ENCODE measurements at regions not wholly inside any gene's neighbourhood (a gene's known extent, or its start where the extent isn't known, plus 50 kb on each side); places are given as distances from the start of the nearest gene placed in this dataset.
A peak's percentile ranks its signal among the peaks of the same experiment; 100 is the strongest.
"Not testable (repeated sequence)": the region's sequence is repeated elsewhere in the genome, so short reads cannot be mapped to it uniquely, and the experiment has no call there.

DNA sequence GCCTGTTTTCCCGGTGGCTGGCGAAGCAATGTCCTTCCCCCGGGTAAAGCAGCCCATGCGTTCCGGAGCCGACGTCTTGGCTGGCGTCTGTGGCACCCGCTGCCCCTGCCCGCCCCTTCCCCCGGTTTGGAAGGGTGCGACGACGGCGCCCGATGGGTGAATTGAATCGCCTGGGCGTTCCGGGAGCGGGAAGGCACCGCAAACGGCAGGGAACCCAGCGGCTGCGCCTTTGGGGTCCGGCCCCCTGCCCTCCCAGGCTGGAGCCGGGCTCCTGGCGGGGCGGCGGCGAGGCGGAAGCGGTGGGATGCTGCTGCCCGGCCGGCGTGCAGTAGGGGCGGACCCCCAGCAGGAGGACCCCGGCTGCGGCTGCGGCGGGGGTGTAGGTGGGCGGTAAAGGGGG, 123.6 kb upstream of the RHOU start:
- not testable (repeated sequence) for DNase-seq

DNA sequence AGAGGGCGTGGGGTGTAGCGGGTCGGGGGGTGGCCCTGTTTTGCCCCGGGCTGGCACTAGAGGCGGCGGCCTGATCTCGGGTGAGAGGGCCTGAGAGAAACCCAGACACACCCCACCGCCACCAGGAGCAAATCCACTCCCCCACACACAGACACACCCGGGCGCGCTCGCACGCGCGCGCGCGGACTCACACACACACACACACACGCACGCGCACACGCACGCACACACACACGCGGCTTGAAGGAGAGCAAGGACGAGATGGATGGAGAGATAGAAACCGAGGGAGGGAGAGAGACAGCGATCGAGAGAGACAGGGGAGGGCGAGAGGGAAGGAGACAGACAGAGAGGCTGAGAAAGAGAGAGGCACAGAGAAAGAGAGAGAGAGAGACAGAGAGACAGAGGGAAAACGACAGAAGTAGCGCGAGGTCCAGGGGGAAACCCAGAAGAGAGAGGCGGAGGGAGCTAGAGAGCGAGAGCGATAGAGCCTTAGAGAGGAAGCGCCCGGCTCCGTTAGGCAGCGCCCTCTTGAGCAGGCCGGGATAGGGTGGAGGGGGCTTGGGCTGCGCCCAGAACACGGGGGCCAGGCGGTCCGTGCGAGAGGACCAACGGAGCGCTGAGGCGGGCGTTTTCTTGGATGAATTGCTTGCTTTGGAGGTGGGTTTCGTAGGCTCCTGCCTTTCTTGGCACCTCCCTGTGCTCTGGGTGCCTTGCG, 113.1 kb upstream of the RHOU start:
- not testable (repeated sequence) for DNase-seq

DNA sequence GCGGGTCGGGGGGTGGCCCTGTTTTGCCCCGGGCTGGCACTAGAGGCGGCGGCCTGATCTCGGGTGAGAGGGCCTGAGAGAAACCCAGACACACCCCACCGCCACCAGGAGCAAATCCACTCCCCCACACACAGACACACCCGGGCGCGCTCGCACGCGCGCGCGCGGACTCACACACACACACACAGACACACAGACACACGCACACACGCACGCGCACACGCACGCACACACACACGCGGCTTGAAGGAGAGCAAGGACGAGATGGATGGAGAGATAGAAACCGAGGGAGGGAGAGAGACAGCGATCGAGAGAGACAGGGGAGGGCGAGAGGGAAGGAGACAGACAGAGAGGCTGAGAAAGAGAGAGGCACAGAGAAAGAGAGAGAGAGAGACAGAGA, 108.8 kb upstream of the RHOU start:
- not testable (repeated sequence) for DNase-seq

DNA sequence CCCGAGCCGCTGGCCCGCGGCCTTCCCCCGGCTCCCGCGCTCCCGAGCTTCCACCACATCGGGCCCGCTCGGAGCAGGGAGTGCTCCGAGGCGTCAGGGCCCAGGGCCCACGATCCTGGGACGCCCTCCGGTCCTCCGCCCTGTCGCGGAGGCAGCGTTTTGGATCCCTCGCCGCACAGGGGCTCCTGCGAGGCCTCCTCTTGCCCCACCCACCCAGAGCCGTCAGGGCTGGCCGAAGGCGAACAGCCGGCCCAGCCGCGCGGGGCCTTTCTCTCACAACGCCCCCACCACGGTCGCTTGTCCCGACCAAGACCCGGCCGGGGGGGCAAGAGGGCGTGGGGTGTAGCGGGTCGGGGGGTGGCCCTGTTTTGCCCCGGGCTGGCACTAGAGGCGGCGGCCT, 102.4 kb upstream of the RHOU start:
- DNase-seq = not testable (repeated sequence)

DNA sequence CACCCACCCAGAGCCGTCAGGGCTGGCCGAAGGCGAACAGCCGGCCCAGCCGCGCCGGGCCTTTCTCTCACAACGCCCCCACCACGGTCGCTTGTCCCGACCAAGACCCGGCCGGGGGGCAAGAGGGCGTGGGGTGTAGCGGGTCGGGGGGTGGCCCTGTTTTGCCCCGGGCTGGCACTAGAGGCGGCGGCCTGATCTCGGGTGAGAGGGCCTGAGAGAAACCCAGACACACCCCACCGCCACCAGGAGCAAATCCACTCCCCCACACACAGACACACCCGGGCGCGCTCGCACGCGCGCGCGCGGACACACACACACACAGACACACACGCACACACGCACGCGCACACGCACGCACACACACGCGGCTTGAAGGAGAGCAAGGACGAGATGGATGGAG, 100.0 kb upstream of the RHOU start:
- DNase-seq = peak; percentile 45

DNA sequence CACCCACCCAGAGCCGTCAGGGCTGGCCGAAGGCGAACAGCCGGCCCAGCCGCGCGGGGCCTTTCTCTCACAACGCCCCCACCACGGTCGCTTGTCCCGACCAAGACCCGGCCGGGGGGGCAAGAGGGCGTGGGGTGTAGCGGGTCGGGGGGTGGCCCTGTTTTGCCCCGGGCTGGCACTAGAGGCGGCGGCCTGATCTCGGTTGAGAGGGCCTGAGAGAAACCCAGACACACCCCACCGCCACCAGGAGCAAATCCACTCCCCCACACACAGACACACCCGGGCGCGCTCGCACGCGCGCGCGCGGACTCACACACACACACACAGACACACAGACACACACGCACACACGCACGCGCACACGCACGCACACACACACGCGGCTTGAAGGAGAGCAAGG, 97.8 kb upstream of the RHOU start:
- not testable (repeated sequence) for DNase-seq

DNA sequence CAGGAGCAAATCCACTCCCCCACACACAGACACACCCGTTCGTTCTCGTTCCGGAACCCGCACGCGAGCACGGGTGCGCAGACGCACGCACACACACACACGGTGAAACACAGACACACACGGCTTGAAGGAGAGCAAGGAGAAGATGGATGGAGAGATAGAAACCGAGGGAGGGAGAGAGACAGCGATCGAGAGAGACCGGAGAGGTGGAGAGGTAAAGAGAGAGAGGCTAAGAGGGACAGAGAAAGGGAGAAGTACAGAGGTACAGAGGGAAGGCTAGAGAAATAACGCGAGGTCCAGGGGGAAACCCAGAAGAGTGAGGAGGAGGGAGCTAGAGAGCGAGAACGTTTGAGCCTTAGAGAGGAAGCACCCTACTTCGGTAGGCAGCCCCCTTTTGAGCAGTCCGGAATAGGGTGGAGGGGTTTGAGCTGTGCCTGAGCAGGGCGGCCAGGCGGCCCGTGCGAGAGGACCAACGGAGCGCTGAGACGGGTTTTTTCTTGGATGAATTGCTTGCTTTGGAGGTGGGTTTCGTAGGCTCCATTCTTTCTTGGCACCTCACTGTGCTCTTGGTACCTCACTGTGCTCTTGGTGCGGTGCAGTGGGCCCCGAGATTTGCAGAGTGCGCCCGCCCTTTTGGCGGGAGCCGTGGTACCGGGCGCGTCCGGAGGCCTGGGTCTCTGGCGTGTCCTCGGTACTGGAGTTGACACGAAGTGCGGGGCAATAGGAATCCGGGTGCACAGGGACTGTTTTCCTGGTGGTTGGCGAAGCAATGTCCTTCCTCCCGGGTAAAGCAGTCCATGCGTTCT, 88.4 kb upstream of the RHOU start:
- peak; percentile 30 for DNase-seq

DNA sequence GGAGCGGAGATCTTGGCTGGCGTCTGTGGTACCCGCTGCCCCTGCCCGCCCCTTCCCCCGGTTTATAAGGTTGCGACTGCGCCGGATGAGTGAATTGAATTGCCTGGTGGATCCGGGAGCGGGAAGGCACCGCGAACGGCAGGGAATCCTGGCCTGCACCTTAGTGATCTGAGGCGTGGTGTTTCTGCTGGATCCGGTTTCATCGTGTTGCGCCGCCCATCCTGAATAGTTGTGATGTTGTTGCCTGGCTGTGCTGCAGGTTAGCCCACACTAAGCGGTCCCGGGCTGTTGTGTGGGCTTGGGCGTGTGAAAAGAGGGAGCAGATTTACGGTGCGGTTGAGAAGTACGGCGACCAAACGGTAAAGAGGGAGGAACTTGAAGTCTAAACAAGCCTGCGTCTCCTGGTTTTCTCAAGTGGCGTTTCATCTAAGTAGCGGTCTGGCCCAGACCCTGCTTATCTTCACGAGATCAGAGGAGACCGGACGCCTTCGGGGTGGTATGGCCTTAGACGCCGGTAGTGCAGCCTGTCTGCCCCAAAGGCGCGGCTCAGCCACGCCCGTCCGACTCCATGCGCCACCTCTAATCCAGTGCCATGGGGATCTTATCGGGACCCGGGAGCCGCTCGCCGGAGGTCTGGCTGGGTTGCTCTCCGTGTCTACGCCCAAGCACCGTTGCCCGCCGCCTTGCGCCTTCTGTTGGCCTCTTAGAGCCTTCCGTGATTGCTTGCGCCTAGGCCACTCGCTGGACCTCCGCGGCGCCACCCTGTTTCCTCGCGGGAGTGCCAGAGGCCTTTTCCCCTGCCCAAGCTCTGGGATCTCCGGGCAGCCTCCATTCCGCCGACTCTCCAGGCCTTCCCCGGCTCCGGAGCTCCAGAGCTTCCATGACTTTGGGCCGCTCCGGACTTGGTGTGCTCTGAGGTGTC, 87.5 kb upstream of the RHOU start:
- peak; percentile 13 for DNase-seq

DNA sequence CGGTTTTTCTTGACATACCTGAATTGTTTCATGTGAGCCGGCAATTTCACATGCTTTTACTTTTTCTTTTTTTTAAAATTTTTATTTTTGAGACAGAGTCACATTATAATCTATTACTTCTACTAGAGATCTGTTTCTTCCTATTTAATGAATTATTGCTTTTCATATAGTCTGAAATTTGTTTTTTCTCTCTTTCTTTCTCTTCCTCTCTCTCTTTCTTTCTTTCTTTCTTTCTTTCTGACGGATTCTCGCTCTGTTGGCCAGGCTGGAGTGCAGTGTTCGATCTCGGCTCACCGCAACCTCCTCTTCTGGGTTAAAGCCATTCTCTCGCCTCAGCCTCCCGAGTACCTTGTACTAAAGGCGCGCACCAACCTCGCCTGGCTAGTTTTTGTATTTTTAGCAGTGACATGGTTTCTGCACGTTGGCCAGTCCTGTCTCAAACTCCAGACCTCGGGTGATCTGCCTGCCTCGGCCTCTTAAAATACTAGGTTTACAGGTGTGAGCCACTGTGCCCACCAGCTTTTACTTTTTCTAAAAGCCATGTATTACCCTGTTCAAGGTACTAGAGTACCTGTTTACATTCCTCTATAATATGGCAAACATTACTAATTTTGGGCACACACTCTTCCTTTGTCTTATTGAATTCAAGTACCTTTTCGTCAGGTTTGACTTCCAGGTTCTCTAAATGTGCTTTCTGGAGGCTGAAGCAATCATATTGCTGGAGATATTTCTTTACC, 86.5 kb upstream of the RHOU start:
- no peak for DNase-seq

DNA sequence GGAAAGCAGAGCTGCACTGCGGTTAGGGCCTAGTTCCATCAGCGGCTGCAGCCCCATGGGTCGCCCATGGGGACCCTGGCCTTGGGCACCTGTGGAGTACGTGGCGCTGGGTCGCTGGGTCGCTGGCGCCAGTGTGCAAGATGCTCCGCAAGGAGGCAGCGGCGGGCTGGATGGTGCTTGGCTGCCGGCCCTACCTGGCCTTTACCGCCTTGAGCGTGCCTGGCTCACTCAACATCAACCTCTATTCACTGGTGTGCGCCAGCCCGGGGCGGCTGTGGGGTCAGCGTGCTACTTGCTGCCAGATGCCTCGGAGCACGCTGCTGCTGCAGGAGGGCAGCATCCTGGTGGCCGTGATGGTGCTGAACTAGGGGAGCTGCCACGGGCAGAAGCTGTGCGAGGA, 85.1 kb upstream of the RHOU start:
- DNase-seq = no peak

DNA sequence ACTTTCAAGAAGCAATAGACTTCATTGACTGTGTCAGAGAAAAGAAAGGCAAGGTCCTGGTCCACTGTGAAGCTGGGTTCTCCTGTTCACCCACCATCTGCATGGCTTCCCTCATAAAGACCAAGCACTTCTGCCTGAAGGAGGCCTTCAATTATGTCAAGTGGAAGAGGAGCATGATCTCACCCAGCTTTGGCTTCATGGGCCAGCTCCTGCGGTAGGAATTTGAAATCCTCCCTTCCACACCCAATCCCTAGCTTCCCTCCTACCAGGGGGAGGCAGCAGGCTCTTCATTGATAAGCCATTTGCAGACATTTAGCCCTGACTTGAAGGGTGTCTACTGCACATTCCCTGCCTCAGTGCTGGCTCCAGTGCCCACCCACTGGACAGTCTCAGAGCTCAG, 84.3 kb upstream of the RHOU start:
- DNase-seq = no peak

DNA sequence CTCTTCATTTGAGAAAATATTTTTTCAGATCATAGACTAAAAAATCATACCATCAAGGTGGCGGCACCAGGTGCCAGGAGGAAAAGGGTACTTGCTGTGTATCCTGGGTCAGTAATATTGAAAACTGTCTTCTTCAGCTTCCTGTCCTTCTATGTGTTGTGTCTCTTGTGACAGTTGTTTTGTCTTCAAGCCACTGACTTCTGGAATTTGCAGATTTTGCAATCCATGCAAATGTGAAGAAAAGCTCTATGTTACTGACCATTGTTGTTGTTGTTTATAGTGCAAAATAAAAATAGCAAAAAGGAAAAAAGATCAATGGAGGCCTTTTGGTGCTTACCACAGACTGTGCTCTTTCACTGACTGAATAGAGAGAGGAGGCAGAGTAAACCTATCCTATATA, 83.2 kb upstream of the RHOU start:
- no peak for DNase-seq

DNA sequence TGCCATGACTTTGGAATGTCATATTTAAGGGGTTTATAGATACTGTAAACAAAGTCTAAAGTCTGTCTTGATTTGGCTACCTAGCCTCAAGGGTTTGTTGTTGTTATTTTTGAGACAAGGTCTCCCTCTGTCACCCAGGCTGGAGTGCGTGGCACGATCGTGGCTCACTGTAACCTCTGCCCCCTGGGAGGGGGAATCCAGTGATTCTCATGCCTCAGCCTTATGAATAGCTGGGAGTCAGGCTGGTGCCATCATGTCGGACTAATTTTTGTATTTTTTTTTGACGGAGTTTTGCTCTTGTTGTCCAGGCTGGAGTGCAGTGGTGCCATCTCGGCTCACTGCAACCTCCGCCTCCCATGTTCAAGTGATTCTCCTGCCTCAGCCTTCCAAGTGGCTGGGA, 82.2 kb upstream of the RHOU start:
- not testable (repeated sequence) for DNase-seq

DNA sequence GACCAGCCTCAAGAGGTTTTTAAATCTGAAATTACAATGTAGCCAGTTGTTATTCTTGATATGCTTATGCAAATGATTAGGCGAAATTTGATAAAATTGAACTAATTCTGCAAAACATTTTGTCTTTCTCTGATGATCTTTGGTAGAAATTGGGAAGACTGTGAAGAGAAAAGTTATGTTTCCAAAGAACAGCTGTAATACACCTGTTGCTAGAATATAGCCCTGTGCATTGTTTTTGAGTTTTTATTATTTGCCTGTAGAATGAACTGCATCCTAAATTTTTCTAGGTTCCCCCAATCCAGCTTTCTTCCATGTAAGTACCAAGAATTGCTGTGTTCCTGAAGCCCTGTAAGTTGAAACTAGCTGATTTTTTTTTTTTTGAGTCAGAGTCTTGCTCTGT, 81.5 kb upstream of the RHOU start:
- DNase-seq = no peak

DNA sequence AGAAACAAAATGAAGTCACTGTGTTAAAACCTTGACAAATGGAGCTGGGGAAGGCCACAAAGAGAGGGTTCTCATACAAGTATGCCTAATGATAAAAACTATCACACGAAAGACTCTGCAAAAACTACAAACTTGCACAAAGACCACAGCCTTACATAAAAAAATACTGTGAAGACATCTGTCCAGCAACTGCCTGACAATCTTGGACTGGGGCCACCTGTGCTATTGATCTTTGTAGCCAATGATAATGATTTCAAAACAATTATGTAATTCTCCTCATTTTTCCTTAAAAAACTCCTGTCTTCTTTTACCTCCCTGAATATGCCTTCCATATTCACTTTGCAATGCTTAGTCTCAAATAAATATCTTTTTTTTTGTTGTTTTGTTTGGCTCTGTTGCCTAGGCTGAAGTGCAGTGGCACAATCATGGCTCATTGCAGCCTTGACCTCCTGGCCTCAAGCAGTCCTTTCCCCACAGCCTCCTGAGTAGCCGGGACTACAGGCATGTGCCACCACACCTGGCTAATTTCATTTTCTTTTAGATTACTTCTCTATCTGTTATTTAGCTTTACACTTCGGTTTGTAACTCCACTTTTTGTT, 79.4 kb upstream of the RHOU start:
- DNase-seq = no peak

DNA sequence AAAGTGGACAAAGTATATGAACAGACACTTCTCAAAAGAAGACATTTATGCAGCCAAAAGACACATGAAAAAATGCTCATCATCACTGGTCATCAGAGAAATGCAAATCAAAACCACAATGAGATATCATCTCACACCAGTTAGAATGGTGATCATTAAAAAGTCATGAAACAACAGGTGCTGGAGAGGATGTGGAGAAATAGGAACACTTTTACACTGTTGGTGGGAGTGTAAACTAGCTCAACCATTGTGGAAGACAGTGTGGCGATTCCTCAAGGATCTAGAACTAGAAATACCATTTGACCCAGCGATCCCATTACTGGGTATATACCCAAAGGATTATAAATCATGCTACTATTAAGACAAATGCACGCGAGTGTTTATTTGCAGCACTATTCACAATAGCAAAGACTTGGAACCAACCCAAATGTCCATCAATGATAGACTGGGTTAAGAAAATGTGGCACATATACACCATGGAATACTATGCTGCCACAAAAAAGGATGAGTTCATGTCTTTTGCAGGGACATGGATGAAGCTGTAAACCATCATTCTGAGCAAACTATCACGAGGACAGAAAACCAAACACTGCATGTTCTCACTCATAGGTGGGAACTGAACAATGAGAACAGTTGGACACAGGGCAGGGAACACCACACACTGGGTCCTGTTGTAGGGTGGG, 73.1 kb upstream of the RHOU start:
- DNase-seq = not testable (repeated sequence)

DNA sequence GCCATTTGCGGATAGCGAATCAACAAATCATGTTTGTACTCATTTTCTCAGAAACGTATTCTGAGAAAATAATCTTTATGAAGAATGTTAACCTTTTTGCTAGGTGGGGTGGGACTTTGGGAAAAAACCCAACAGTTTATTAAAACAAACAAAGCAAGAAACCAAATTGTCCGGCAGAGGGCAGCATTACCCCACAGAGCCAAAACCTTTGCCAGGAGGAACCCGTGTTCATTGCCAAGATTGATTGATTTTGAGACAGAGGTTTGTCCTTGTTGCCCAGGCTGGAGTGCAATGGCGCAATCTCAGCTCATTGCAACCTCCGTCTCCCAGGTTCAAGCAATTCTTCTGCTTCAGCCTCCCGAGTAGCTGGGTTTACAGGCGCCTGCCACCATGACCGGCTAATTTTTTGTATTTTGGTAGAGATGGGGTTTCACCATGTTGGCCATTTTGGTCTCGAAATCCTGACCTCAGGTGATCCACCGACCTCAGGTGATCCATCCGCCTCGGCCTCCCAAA, 70.8 kb upstream of the RHOU start:
- DNase-seq = peak; percentile 69

DNA sequence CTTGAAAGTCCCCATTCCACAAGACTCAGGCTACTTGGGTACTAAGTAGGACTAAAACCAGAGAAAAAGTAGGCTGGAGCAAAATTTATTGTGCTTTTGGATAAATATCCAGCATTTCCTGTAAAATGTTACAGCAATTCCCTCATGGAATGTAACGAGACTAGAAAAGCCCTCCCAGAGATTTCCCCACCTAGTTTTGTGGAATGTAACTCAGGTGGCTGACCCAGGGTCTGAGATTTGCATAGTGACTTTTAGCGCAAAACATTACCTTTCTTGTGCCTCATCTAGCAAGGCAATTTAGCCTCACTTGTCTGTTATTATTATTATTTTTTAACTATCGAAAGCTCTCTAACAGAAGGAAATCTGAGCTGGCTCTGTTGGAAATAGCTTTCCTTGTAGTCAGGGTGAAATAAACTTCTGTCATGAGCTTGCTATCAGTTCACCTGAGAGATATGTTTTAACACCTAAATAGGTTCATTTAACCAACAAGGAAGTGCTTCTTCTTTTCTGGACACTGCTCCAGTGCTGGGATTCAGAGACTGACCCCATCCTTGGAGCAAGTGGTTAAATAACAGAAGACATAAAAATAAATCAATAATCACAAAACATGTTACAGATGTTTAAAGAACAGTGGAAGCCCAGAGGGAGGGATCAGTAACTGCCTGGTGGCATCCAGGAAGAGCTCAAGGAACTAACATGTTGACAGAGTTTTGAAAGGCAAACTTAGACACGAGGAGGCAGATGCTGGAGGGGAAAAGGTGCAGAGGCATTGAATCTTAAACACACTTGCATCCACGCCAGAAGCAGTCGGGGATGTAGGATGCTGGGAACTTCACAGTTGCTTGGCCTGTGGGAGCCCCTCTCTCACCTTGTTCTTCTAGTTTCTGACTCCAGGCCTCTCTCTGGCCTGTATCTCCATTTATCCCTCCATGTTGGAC, 68.3 kb upstream of the RHOU start:
- DNase-seq = no peak

DNA sequence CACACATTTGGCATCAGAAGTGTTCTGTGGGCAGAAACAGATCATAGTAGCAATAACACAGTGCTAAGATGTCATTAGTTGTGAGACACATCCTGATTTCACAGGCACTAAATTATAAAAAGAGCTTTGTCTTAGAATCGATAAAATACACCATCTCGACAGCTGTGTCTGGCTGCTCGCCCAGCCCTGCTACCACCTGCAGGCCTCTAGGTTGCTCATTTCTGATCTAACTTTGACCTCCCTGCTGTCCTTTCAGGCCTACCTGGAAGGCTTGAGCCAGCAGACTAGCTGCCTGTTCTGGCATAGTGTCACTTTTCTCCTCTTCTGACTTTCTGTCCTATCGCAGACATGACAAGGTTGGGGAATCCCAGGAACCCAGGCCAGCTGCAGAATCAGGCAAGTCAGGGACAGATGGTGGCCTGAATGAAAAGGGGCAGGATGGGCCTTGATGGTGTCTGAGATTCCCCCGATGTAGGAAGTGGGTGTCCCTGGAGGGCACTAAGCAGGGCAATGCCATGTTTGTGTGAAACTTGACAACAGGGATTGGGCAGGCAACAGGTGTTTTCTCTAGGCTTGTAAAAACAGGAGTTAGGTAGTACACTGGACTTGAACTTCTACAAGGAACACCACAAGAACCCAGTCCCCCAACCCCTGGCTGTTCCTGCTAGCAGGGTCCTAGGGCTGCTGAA, 66.6 kb upstream of the RHOU start:
- DNase-seq = no peak

DNA sequence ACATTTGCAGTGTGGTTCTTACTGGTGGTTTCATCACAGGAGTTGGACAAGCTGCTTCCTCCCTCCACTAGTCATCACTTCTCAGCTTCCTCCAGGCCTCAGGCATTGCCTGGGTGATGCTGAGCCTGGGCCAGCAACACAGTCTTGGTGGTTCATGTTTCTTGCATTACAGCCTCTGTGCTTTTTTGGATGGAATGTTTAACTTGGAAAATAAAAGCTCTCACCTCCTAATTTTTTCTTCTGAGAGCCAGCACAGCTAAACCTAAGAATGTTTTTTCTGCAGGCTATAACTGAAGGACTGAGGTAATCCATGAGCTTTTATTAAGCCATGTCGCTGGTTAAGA, 66.1 kb upstream of the RHOU start:
- DNase-seq = no peak
